GM12878 (cell line): ENCODE measurements at regions not wholly inside any gene's neighbourhood (a gene's known extent, or its start where the extent isn't known, plus 50 kb on each side); places are given as distances from the start of the nearest gene placed in this dataset.

Experiments used
- ATAC-seq: fragments of 200-7000 bp; cut with Tn5 transposase; 3 replicates; pipeline ENCODE4 v1.9.1; 2020; ENCODE audit warnings: mild to moderate bottlenecking, moderate library complexity
- BruUV-seq: library from RNA; stranded (reverse); fragments of 400-500 nt; replicated peaks from 2 replicates; lab custom pipeline; 2021; lab: Mats Ljungman, UMichigan
- CTCF ChIA-PET: fragments of 300-600 bp; sonication (Branson Sonifier 250); formaldehyde crosslinking; extraction: SDS; loops from one replicate; lab custom pipeline; 2021; ENCODE audit warnings: inconsistent platforms; lab: Yijun Ruan, JAX
- POLR2A ChIA-PET: fragments of 350-600 bp; formaldehyde crosslinking; extraction: SDS; loops from one replicate; lab custom pipeline; 2021; ENCODE audit warnings: inconsistent platforms; lab: Charles Lee
- RAD21 ChIA-PET: fragments of 300-600 bp; sonication (Branson Sonifier 250); formaldehyde crosslinking; loops from one replicate; lab custom pipeline; 2023; ENCODE audit warnings: antibody characterized with exemption; ENCODE audit not compliant: unreplicated experiment; lab: Charles Lee
- SMC1A ChIA-PET: fragments of 300-600 bp; sonication (Branson Sonifier 250); formaldehyde crosslinking; loops from one replicate; lab custom pipeline; 2023; ENCODE audit not compliant: unreplicated experiment, uncharacterized antibody; lab: Charles Lee
- DNase-seq: peaks from one replicate; pipeline ENCODE4 v3.0.0-alpha.2; 2011; ENCODE audit warnings: low read depth, low spot score
- FAIRE-seq: peaks from 3 replicates; lab custom pipeline; 2011; peaks lifted over from hg19 to GRCh38; lab: Jason Lieb, UNC
- H2AFZ ChIP-seq: 2 replicates; pipeline ENCODE4 v1.6.0; 2011; ENCODE audit warnings: low read depth, low read length, control low read depth; ENCODE audit not compliant: control insufficient read depth
- H3K27ac ChIP-seq: 2 replicates; pipeline ENCODE4 v1.5.1; 2011; ENCODE audit warnings: control low read depth; ENCODE audit not compliant: control insufficient read depth, insufficient read depth
- H3K27me3 ChIP-seq, 2 experiments: replicated peaks in 1 of 2; 2 replicates each; pipeline versions ENCODE4 v1.6.0 to v1.6.1; 2011; ENCODE audit warnings: low read length in 1 of 2; ENCODE audit not compliant: control insufficient read depth in 2 of 2, insufficient read depth in 2 of 2
- H3K36me3 ChIP-seq, 2 experiments: 2 replicates each; pipeline ENCODE4 v1.5.1; 2011; ENCODE audit warnings: low read length in 1 of 2; ENCODE audit not compliant: control insufficient read depth in 2 of 2, insufficient read depth in 2 of 2
- H3K4me1 ChIP-seq: 2 replicates; pipeline ENCODE4 v1.6.1; 2011; ENCODE audit warnings: mild to moderate bottlenecking, low read length, moderate library complexity, mixed read lengths; ENCODE audit not compliant: control insufficient read depth, insufficient read depth
- H3K4me2 ChIP-seq: 2 replicates; pipeline ENCODE4 v1.6.0; 2011; ENCODE audit warnings: control low read depth; ENCODE audit not compliant: control insufficient read depth, insufficient read depth
- H3K4me3 ChIP-seq: fragments of 200-600 bp; sonication (generic); 2 replicates; pipeline ENCODE4 v1.5.1; 2016
- H3K79me2 ChIP-seq: 2 replicates; pipeline ENCODE4 v1.6.0; 2011; ENCODE audit warnings: low read length; ENCODE audit not compliant: control insufficient read depth, insufficient read depth
- H3K9ac ChIP-seq: 2 replicates; pipeline ENCODE4 v1.8.0; 2011; ENCODE audit warnings: low read length, control low read depth, mixed read lengths; ENCODE audit not compliant: control insufficient read depth, insufficient read depth
- H3K9me3 ChIP-seq: replicated peaks from 3 replicates; pipeline ENCODE4 v1.5.1; 2011; ENCODE audit warnings: mild to moderate bottlenecking, low read length; ENCODE audit not compliant: control insufficient read depth, insufficient read depth
- H4K20me1 ChIP-seq: 2 replicates; pipeline ENCODE4 v1.6.0; 2011; ENCODE audit not compliant: control insufficient read depth, insufficient read depth
- ASH2L ChIP-seq: fragments of 300-600, 200-600 bp; sonication (generic); IDR thresholded peaks from 2 replicates; pipeline ENCODE4 v1.6.1; 2017; ENCODE audit warnings: low read depth, mild to moderate bottlenecking, borderline replicate concordance
- BHLHE40 ChIP-seq, 2 experiments: fragments of 450-650 bp in 1 of 2; IDR thresholded peaks; 2 replicates each; pipeline ENCODE4 v1.6.1; 2011 to 2017; ENCODE audit warnings: low read depth in 2 of 2, borderline replicate concordance in 1 of 2, improper control_type of control experiment in 1 of 2, low read length in 1 of 2, mild to moderate bottlenecking in 1 of 2
- EP300 ChIP-seq, 2 experiments: fragments of 150-350 bp in 1 of 2; IDR thresholded peaks; 2 replicates each; pipeline ENCODE4 v1.6.1; 2011 to 2012; ENCODE audit warnings: low read depth in 2 of 2, low read length in 2 of 2, borderline replicate concordance in 1 of 2, improper control_type of control experiment in 1 of 2, inconsistent platforms in 1 of 2; ENCODE audit not compliant: control insufficient read depth in 1 of 2
- LARP7 ChIP-seq: fragments of 450-650 bp; IDR thresholded peaks from 2 replicates; pipeline ENCODE4 v1.6.1; 2017; ENCODE audit warnings: mild to moderate bottlenecking
- MYB ChIP-seq: fragments of 150-350 bp; IDR thresholded peaks from 2 replicates; pipeline ENCODE4 v1.6.1; 2014; ENCODE audit warnings: mild to moderate bottlenecking, low read depth, low read length, borderline replicate concordance
- NFIC ChIP-seq: IDR thresholded peaks from 2 replicates; pipeline ENCODE4 v1.6.1; 2012; ENCODE audit warnings: low read depth, mild to moderate bottlenecking, inconsistent platforms, low read length, moderate library complexity
- RAD51 ChIP-seq: fragments of 450-650 bp; IDR thresholded peaks from 2 replicates; pipeline ENCODE4 v1.6.1; 2016; ENCODE audit warnings: moderate library complexity, mild to moderate bottlenecking, inconsistent platforms
- RELB ChIP-seq: fragments of 450-650 bp; IDR thresholded peaks from 2 replicates; pipeline ENCODE4 v1.6.1; 2017; ENCODE audit warnings: low read depth, mild to moderate bottlenecking, moderate library complexity
- REST ChIP-seq: IDR thresholded peaks from 2 replicates; pipeline ENCODE4 v1.6.1; 2012; ENCODE audit warnings: mild to moderate bottlenecking, low read depth, low read length
- RUNX3 ChIP-seq: IDR thresholded peaks from 2 replicates; pipeline ENCODE4 v1.6.1; 2012; ENCODE audit warnings: low read length, inconsistent platforms
- SREBF1 ChIP-seq: IDR thresholded peaks from 2 replicates; pipeline ENCODE4 v1.6.1; 2012; ENCODE audit warnings: mild to moderate bottlenecking, low read length
- SREBF2 ChIP-seq: IDR thresholded peaks from 2 replicates; pipeline ENCODE4 v1.6.1; 2012; ENCODE audit warnings: mild to moderate bottlenecking, low read length
- TBL1XR1 ChIP-seq: IDR thresholded peaks from 2 replicates; pipeline ENCODE4 v1.6.1; 2012; ENCODE audit warnings: low read depth, low read length, improper control_type of control experiment
- ZNF274 ChIP-seq: IDR thresholded peaks from one replicate; pipeline ENCODE4 v1.8.0; 2011; ENCODE audit not compliant: insufficient read length, insufficient read depth
- ZNF384 ChIP-seq: IDR thresholded peaks from 2 replicates; pipeline ENCODE4 v1.6.1; 2012; ENCODE audit warnings: low read depth, mild to moderate bottlenecking, low read length, improper control_type of control experiment, borderline replicate concordance
- ZNF687 ChIP-seq: fragments of 450-650 bp; IDR thresholded peaks from 2 replicates; pipeline ENCODE4 v1.6.1; 2017; ENCODE audit warnings: mild to moderate bottlenecking, moderate library complexity
- WGBS: methylation state at CpG from one replicate; pipeline ENCODE4 v1.1.6; 2016; ENCODE audit warnings: low lambda C conversion rate; ENCODE audit not compliant: insufficient replicate concordance, insufficient coverage; ENCODE audit errors: missing lambda C conversion rate; 5-methylcytosine and 5-hydroxymethylcytosine counted together
- in situ Hi-C: fragments of 300-500 bp; cut with MboI; formaldehyde crosslinking; loops from 9 replicates; pipeline ENCODE4 v1.14.3; 2018; ENCODE audit warnings: mixed read lengths
- intact Hi-C: fragments of 100-400 bp; cut with micrococcal nuclease; formaldehyde crosslinking; loops from one replicate; pipeline ENCODE4 v1.14.2; 2022; ENCODE audit not compliant: unreplicated experiment

GRCh38 chr4:188821500-188821899, 682.3 kb downstream of the TRIML1 start:
- no peak for FAIRE-seq
- Histone ChIP-seq H3K4me1 (no peaks in the 10 kb centered on the region), H3K9ac (no peak overlapping the region), H4K20me1 (no peaks in the 10 kb centered on the region), H3K4me2 (no peak overlapping the region), H2AFZ (no peak overlapping the region), H3K36me3 (no peaks in the 10 kb centered on the region), H3K79me2 (no peaks in the 10 kb centered on the region), H3K9me3 (no peaks in the 10 kb centered on the region; the same call in 2 of the 3 replicates), H3K27me3 (no peaks in the 10 kb centered on the region), H3K27ac (no peak overlapping the region), H3K4me3 (no peak overlapping the region)
- in situ Hi-C loops = no loop called here
- no peak for DNase-seq
- intact Hi-C loops = no loop called here
- TF ChIP-seq EP300 (IDR thresholded peaks at IDR 0.05; ENCODE audit: borderline replicate concordance in 1 of 2, control insufficient read depth in 1 of 2, low read depth in 2 of 2, low read length in 2 of 2) = no peak
- no peak for TF ChIP-seq MYB
- no peak for TF ChIP-seq SREBF2
- no peak for TF ChIP-seq LARP7
- TF ChIP-seq ASH2L = no peak
- no peak for TF ChIP-seq NFIC
- TF ChIP-seq ZNF274 = no peak
- TF ChIP-seq TBL1XR1 = no peak
- no peak for TF ChIP-seq RAD51
- no peak for TF ChIP-seq ZNF687
- TF ChIP-seq SREBF1 = no peak
- TF ChIP-seq BHLHE40 (IDR thresholded peaks at IDR 0.05; ENCODE audit: borderline replicate concordance in 1 of 2, low read depth in 2 of 2, low read length in 1 of 2) = no peak
- no peak for TF ChIP-seq REST
- no peak for TF ChIP-seq RUNX3
- TF ChIP-seq ZNF384 = no peak
- TF ChIP-seq RELB = no peak
- ChIA-PET CTCF (no interaction called here), SMC1A (interaction anchor here (0.6 kb wide), 1 partner anchor 166 kb away, joined by 3 read pairs; no protein-coding TSS in a partner anchor), RAD21 (no interaction called here), POLR2A (no interaction called here)
- WGBS = 34% methylated on average over 8 of the region's 8 CpGs
- no peak for ATAC-seq
- no TSS peak for BruUV-seq
